OCI-LY1 (cell line): ENCODE measurements at regions not wholly inside any gene's neighbourhood (a gene's known extent, or its start where the extent isn't known, plus 50 kb on each side); places are given as distances from the start of the nearest gene placed in this dataset.

Source experiments
- CTCF ChIP-seq: fragments of 200-600 bp; sonication (generic), shearing (Covaris generic); IDR thresholded peaks from 2 replicates; pipeline ENCODE4 v1.5.1; 2017; ENCODE audit warnings: mild to moderate bottlenecking, antibody characterized with exemption, low read length, moderate library complexity, mixed read lengths
- EZH2 ChIP-seq: fragments of 200-600 bp; sonication (generic), shearing (Covaris generic); IDR thresholded peaks from 2 replicates; pipeline ENCODE4 v1.8.0; 2017; ENCODE audit warnings: borderline replicate concordance, mixed run types, mild to moderate bottlenecking, antibody characterized with exemption, low read length, moderate library complexity, mixed read lengths

GRCh38 chr16:59058250-59058649 lies 324.1 kb upstream of the GOT2 start:
- no peak for TF ChIP-seq EZH2
- no peak for TF ChIP-seq CTCF
